Heart right ventricle (tissue), 16 donors: ENCODE measurements at regions not wholly inside any gene's neighbourhood (a gene's known extent, or its start where the extent isn't known, plus 50 kb on each side); places are given as distances from the start of the nearest gene placed in this dataset.

Experiments
- ATAC-seq, 8 donors: fragments of 200-7000 bp; cut with Tn5 transposase; one replicate each; pipeline ENCODE4 v1.9.1; 2020; ENCODE audit warnings: mild to moderate bottlenecking in 8 of 8, moderate library complexity in 8 of 8, moderate number of reproducible peaks in 1 of 8
- DNase-seq, 2 donors: peaks; one replicate each; pipeline ENCODE4 v3.0.0-alpha.2; 2020
- H3K27ac ChIP-seq, 10 donors: fragments of 200-600 bp; sonication (generic) in 2 of 10; one replicate each; pipeline versions ENCODE4 v1.5.0 to v1.8.0; 2020 to 2022; ENCODE audit warnings: mild to moderate bottlenecking in 3 of 10
- H3K27me3 ChIP-seq, 7 donors: fragments of 200-600 bp; one replicate each; pipeline ENCODE4 v1.8.0; 2021 to 2022; ENCODE audit warnings: mild to moderate bottlenecking in 2 of 7
- H3K36me3 ChIP-seq, 9 donors: fragments of 200-600 bp; sonication (generic) in 1 of 9; one replicate each; pipeline versions ENCODE4 v1.5.0 to v1.8.0; 2020 to 2022; ENCODE audit warnings: mild to moderate bottlenecking in 2 of 9
- H3K4me1 ChIP-seq, 9 donors: fragments of 200-600 bp; sonication (generic) in 1 of 9; one replicate each; pipeline versions ENCODE4 v1.5.0 to v1.8.0; 2020 to 2022; ENCODE audit warnings: mild to moderate bottlenecking in 4 of 9
- H3K4me3 ChIP-seq, 10 donors: fragments of 200-600 bp; sonication (generic) in 2 of 10; one replicate each; pipeline versions ENCODE4 v1.5.0 to v1.8.0; 2020 to 2022; ENCODE audit warnings: mild to moderate bottlenecking in 7 of 10, moderate library complexity in 2 of 10
- H3K9me3 ChIP-seq, 11 donors: fragments of 200-600 bp in 10 of 11; sonication (generic) in 2 of 11; one replicate each; pipeline versions ENCODE4 v1.5.0 to v1.8.0; 2013 to 2022; ENCODE audit warnings: mild to moderate bottlenecking in 2 of 11, control low read depth in 1 of 11, moderate library complexity in 1 of 11
- WGBS, 2 donors: extraction: QIAGEN DNeasy Blood & Tissue Kit; methylation state at CpG; one replicate each; pipeline ENCODE4 v1.1.7; 2013; ENCODE audit warnings: inconsistent platforms in 1 of 2; 5-methylcytosine and 5-hydroxymethylcytosine counted together
- intact Hi-C, 10 donors: fragments of 100-400 bp; cut with DNase I; formaldehyde crosslinking; loops; one replicate each; pipeline versions ENCODE4 v1.11.1 to v1.14.2; 2022
- TF ChIP-seq, protein P1 (sequence below), 9 donors: fragments of 200-600 bp; sonication (generic) in 2 of 9; IDR thresholded peaks; one replicate each; pipeline versions ENCODE4 v1.5.0 to v1.8.0; 2021 to 2022; ENCODE audit warnings: antibody characterized with exemption in 9 of 9, mild to moderate bottlenecking in 5 of 9, moderate library complexity in 1 of 9
- donor health status: Arrhythmogenic right ventricular cardiomyopathy.
- donor health status: ischemic (EF 13 %, LVEDD 7.1; RV severe dilation, severe dysfunction).
- donor health status: healthy with polysubstance abuse.
- donor health status: DM: no; HTN: yes; CAD: no.
- donor health status: DM: no; HTN: no; CAD: no.
- donor health status: ischemic (EF 25% LVEDD 6.9; RV normal size, moderate dysfunction).
- donor health status: ischemic (EF 25% LVEDD 5.7; RV mildly dilated, moderate dysfunction).
- donor health status: healthy.
- donor health status: DM: yes; HTN: yes; CAD: no.
- donor health status: Ischemic cardiomyopathy.
- donor health status: ischemic (EF 35%, LVEDD 5.7; RV mildly dilated, moderate dysfunction).
- donor health status: nonischemic (EF 11% LVEDD 7.7; RV severe dilation, severe dysfunction).
- donor health status: DM: yes; HTN: yes; CAD: no.
- donor health status: PGD.
- donor health status: ischemic (EF 29% LVEDD 5.4; RV normal size, mild dysfunction).
- donor health status: nonischemic (EF 23%, LVEDD 6.1; RV moderate dilation, normal function).

DNA sequence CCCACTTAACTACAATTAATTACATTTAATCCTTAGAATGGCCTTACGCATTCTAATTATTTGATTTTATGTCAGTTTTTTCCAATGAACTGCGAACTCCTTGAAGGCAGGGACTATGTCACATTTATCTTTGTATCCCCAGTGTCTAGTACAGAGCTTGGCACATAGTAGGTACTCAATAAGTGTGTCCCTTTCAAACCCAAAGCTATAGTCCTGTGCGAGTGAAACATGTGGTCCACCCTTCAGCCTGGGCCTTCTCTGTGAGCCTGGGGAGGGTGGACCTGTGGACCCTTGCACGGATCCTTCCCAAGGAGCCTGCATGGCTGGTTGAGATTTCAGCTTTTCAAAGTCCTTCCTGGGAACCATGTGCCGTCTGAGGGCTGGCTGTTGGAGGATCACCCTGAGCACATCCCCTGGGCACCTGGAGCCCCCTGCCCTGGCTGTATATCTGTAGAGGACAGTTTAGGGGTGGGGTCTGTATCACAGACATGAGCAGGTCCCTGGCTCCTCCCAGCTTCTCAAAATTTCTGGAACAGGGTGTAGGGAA, 103.1 kb downstream of the IER5 start:
- DNase-seq: no peak
- no peak for ATAC-seq
- H3K9me3 ChIP-seq: peaks cover 0 to 6% (median 0%) of the 10 kb centered on the region in 11 donors
- 87 to 88% methylated on average over 5 of the region's 5 CpGs for WGBS, 2 donors
- intact Hi-C loops: loop anchor here in 5 of 10 donors (2.0 kb wide), 2 partner anchors 231 to 233 kb away; no protein-coding TSS in a partner anchor
- no peak overlapping the region for H3K4me3 ChIP-seq
- H3K27ac ChIP-seq: no peak overlapping the region
- peaks cover 0 to 12% (median 10%) of the 10 kb centered on the region in 9 donors for H3K4me1 ChIP-seq
- peaks cover 0 to 30% (median 9%) of the 10 kb centered on the region in 7 donors for H3K27me3 ChIP-seq
- no peaks in the 10 kb centered on the region for H3K36me3 ChIP-seq
- TF ChIP-seq, protein P1, sequence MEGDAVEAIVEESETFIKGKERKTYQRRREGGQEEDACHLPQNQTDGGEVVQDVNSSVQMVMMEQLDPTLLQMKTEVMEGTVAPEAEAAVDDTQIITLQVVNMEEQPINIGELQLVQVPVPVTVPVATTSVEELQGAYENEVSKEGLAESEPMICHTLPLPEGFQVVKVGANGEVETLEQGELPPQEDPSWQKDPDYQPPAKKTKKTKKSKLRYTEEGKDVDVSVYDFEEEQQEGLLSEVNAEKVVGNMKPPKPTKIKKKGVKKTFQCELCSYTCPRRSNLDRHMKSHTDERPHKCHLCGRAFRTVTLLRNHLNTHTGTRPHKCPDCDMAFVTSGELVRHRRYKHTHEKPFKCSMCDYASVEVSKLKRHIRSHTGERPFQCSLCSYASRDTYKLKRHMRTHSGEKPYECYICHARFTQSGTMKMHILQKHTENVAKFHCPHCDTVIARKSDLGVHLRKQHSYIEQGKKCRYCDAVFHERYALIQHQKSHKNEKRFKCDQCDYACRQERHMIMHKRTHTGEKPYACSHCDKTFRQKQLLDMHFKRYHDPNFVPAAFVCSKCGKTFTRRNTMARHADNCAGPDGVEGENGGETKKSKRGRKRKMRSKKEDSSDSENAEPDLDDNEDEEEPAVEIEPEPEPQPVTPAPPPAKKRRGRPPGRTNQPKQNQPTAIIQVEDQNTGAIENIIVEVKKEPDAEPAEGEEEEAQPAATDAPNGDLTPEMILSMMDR (IDR thresholded peaks at IDR 0.05): no peak

DNA sequence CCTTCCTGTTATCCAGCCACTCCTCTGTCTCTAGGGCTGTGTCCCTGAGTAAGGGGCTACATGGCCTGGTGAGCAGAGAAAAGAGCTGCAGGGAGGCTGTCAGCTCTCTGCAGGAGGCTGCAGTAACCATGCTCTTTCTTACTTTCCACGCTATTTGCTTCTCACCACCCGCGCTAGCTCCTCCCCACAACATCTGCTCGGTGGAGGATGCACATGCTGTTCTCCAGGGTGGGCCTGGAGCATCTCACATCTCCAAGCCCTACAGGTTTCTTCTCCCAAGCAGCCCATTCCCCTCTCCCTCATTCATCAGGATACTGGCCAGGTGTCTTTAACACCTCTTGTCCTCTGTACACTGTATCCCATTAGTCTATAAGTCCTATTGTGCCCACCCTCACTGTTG, 103.8 kb downstream of the IER5 start:
- TF ChIP-seq, protein P1 (IDR thresholded peaks at IDR 0.05): no peak
- peaks cover 0 to 25% (median 9%) of the 10 kb centered on the region in 7 donors for H3K27me3 ChIP-seq
- no peak for DNase-seq
- H3K27ac ChIP-seq: no peak overlapping the region
- ATAC-seq: no peak
- 71 to 75% methylated on average over 4 of the region's 4 CpGs for WGBS, 2 donors
- no peaks in the 10 kb centered on the region for H3K36me3 ChIP-seq
- peaks cover 0 to 6% (median 0%) of the 10 kb centered on the region in 11 donors for H3K9me3 ChIP-seq
- peaks cover 0 to 12% (median 10%) of the 10 kb centered on the region in 9 donors for H3K4me1 ChIP-seq
- H3K4me3 ChIP-seq: no peak overlapping the region
- intact Hi-C loops: loop anchor here in 1 of 10 donors (2.0 kb wide), 1 partner anchor 230 kb away; no protein-coding TSS in a partner anchor

DNA sequence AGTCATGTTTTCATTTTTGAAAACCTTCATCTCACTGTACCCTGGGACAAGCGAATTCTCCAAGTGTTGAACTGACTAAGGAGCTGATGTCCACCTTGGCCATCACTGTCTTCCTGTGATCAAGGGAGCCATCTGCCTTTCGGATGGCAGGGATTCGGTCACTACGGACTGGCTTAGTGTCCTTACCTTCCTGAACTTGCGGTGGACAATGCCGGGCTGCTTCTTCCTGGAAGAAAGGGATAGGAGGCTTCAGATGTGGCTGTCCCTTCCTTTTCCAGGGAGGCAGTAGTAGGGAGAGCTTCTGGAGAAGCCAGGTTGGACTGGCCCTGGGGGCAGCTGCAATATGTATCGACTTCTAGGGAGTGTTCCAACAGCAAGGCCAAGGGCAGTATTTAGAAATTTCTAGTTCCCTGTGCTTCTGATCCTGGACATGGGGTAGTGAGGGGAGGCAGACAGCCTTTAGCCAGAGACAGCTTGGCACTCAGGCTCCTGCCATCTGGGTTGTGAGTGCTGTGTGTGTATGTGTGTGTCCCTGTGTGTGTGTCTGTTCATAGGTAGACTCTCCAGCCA, 114.6 kb downstream of the IER5 start:
- TF ChIP-seq, protein P1 (IDR thresholded peaks at IDR 0.05): no peak
- Histone ChIP-seq H3K4me1 (peaks cover 0 to 19% (median 4%) of the 10 kb centered on the region in 9 donors), H3K27me3 (no peaks in the 10 kb centered on the region), H3K9me3 (peaks cover 0 to 15% (median 0%) of the 10 kb centered on the region in 11 donors), H3K27ac (no peak overlapping the region), H3K36me3 (no peaks in the 10 kb centered on the region), H3K4me3 (no peak overlapping the region)
- intact Hi-C loops: no loop called here
- ATAC-seq: no peak
- WGBS, 2 donors: 82 to 84% methylated on average over 7 of the region's 7 CpGs
- DNase-seq: no peak

DNA sequence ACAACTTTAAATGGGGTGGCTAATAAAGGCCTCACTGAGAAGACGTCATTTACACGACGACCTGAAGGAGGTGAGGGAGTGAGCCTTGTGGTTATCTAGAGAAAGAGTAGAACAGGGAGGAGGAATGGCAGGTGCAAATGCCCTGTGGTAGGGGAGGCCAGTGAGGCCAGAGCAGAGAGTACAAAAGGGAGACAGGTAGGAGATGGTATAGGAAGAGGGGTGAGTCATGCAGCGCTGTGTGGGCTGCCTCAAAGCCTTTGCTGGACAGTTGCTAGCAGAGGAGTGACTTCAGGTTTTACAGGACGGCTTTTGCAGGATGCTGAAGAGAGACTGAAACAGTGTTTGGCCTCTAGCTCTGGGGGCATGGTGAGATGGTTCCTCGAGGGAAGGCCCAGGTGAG, 116.0 kb downstream of the IER5 start:
- DNase-seq (no peak), ATAC-seq (no peak)
- 78 to 85% methylated on average over 6 of the region's 6 CpGs for WGBS, 2 donors

More for the DNA sequence above, 116.0 kb downstream of the IER5 start:
- TF ChIP-seq, protein P1 (IDR thresholded peaks at IDR 0.05): no peak
- intact Hi-C loops: no loop called here
- Histone ChIP-seq H3K9me3 (peaks cover 0 to 15% (median 0%) of the 10 kb centered on the region in 11 donors), H3K4me1 (peaks cover 0 to 19% (median 4%) of the 10 kb centered on the region in 9 donors), H3K4me3 (no peak overlapping the region), H3K27me3 (no peaks in the 10 kb centered on the region), H3K36me3 (no peaks in the 10 kb centered on the region), H3K27ac (no peak overlapping the region)
